NCI-H524 (cell line): ENCODE measurements at regions not wholly inside any gene's neighbourhood (a gene's known extent, or its start where the extent isn't known, plus 50 kb on each side); places are given as distances from the start of the nearest gene placed in this dataset.

ENCODE experiments used
- DNase-seq, 2 experiments: peaks; one replicate each; lab custom pipeline; 2025; lab: John Stamatoyannopoulos, UW

GRCh38 chr3:118412503-118412902 lies 622.1 kb downstream of the IGSF11 start:
- DNase-seq, result no peak

GRCh38 chr3:118425272-118425837 lies 609.3 kb downstream of the IGSF11 start:
- no peak for DNase-seq

GRCh38 chr3:118433825-118434224 lies 600.8 kb downstream of the IGSF11 start:
- peak in 1 of 2 experiments; percentile 33 for DNase-seq

GRCh38 chr3:118435851-118436350 lies 598.7 kb downstream of the IGSF11 start:
- no peak for DNase-seq

GRCh38 chr3:118436697-118437262 lies 597.9 kb downstream of the IGSF11 start:
- no peak for DNase-seq

- no peak for DNase-seq
Observed at GRCh38 chr3:118445036-118445435, 589.6 kb downstream of the IGSF11 start.

- no peak for DNase-seq
Observed at GRCh38 chr3:118447339-118447738, 587.3 kb downstream of the IGSF11 start.

- no peak for DNase-seq
Observed at GRCh38 chr3:118466795-118467330, 567.8 kb downstream of the IGSF11 start.

GRCh38 chr3:118468801-118469200 lies 565.8 kb downstream of the IGSF11 start:
- no peak for DNase-seq

- DNase-seq, result no peak
Observed at GRCh38 chr3:118472586-118472985, 562.1 kb downstream of the IGSF11 start.

- no peak for DNase-seq
Observed at GRCh38 chr3:118473343-118473742, 561.3 kb downstream of the IGSF11 start.

- DNase-seq, result no peak
Observed at GRCh38 chr3:118476885-118477618, 557.6 kb downstream of the IGSF11 start.

- no peak for DNase-seq
Observed at GRCh38 chr3:118477768-118478167, 556.9 kb downstream of the IGSF11 start.

GRCh38 chr3:118478706-118479276 lies 555.9 kb downstream of the IGSF11 start:
- DNase-seq, result no peak

- DNase-seq, result no peak
Observed at GRCh38 chr3:118479376-118479775, 555.3 kb downstream of the IGSF11 start.

- no peak for DNase-seq
Observed at GRCh38 chr3:118480101-118480860, 554.4 kb downstream of the IGSF11 start.

GRCh38 chr3:118485693-118486092 lies 549.0 kb downstream of the IGSF11 start:
- DNase-seq, result no peak

- no peak for DNase-seq
Observed at GRCh38 chr3:118487734-118488133, 546.9 kb downstream of the IGSF11 start.

- DNase-seq, result no peak
Observed at GRCh38 chr3:118488732-118489131, 545.9 kb downstream of the IGSF11 start.

- no peak for DNase-seq
Observed at GRCh38 chr3:118495206-118495605, 539.4 kb downstream of the IGSF11 start.

GRCh38 chr3:118497274-118497673 lies 537.4 kb downstream of the IGSF11 start:
- DNase-seq, result no peak

GRCh38 chr3:118501152-118501551 lies 533.5 kb downstream of the IGSF11 start:
- peak; percentile 55 to 87 for DNase-seq
